ENCODE measurements at regions not wholly inside any gene's neighbourhood (a gene's known extent, or its start where the extent isn't known, plus 50 kb on each side); places are given as distances from the start of the nearest gene placed in this dataset.
"Not testable (repeated sequence)": the region's sequence is repeated elsewhere in the genome, so short reads cannot be mapped to it uniquely, and the experiment has no call there.

DNA sequence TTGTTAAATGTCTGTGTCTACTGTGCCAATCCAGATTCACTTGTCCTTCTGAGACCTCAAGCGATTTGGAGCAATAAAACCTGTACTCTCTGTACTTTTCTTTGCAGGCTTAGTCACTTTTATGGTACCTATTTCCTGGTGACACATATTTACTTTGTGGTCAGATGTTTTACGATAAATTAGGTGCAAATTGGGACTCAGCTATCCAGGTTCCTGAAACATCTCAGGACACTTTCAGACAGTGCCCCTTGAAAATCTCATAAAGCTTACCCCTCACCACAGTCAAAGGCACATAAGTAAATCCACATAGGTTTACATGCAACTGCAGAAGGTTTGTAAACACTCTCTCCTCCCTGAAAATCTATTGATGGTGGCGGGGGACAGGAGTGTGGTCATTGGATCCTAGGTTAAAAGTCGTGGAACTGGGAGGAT is 438.8 kb downstream of the EFNB2 start:
- no peak for DNase-seq (ENCODE audit: low read depth)

DNA sequence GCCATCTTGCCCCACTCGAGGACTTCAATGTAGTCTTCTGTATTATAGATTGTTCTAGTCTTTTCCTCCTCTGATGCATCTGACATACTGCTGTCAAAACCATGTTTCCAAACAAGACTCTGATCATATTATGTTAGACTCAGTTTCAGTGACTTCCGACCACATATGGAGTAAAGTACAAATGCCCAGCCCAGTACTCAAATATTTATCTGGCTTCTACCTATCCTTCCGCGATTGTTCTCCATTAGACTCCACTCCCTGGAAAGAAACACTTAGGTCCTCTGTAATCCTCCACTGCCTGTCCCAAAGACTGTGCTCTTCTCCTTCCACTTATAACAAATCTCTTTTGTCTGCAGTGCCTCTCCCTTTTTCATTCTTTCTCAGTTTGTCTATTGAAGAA is 439.5 kb downstream of the EFNB2 start:
- DNase-seq (ENCODE audit: low read depth) = no peak

DNA sequence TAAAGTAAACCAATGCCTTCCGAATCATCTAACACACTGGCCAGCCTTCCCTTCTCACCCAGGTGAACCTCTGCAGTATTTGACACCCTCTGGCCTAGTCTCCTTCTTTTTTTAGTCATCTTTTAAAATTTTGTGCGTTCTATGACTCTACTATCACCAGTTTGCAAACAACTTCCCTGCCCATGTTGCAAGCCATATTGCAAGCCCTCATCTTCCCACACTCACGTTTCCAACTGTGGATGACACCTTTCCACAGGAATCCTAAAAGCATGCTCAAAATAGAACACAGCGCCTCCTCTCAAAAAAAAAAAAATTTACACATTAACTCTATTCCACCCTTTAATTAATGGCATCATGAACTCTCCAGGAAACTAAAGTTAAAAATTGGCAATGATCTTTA is 440.1 kb downstream of the EFNB2 start:
- DNase-seq (ENCODE audit: low read depth) = no peak

DNA sequence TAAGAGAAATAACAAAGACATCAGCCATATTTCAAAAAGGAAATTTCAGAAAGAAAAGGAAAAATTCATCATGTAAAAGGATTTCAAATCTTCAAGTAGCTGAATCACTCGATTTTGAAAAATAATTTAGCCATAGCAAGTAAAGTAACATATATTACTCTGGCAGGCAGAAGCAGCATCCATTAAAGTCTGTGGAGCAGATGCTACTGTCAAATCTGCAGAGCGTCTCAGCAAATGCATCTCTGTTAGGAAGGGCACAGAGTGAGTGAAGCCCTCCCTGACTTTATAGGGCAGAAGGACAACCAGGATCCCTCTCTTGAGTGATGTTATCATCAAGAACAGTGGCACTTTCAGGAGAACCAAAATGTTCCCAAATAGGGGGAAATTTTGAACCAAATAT is 445.5 kb downstream of the EFNB2 start:
- no peak for DNase-seq (ENCODE audit: low read depth)

DNA sequence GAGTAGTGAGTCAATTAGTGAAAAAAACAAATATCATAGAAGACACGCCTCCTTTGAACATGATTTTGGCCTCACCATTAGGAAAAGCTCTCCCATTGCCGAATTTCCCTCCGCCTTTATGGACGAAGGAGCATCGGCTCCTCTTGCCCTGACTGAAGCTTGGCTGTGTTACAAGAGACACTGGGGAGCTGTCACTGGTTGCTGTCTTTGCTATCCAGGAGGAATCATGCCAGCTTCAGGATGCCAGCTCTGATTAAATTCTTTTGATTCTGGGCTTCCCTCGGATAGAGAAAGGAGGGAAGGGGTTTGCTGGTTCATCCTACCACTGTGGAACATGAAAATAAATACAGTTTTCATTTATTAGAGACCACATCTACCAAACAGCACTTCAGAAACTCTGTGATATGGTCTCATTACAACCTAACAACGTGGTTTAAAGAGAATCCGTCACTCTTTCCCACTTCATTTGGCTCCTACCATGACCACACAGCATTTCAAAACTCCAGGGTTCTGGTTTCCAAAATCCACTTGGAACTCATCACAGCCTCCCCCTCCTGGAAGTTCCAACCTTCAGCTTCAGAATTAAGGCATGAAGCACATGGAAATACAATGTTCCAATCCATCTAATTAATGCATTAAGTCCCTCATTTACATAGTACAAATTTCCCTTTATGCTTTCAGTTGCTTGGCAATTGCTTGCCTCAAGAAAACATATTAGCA is 446.0 kb downstream of the EFNB2 start:
- no peak for DNase-seq (ENCODE audit: low read depth)

DNA sequence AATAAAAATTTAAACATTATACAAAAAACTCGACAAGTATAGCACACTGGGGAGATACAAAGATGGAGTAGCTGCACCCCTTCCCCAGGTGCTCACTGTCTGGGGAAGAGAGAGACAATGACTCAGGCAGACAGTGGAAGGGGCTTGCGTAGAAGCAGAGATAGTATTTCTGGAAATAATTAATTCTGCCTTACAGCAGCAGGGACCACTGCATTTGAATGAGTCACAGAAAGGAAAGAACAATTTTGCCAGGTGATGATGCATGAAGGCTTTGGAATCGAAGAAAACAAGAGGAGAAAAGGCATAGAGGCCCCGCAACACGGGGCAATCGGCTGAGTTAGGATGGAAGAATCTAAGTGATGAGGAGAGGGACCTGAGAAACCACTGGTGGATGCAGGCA is 447.4 kb downstream of the EFNB2 start:
- no peak for DNase-seq (ENCODE audit: low read depth)

DNA sequence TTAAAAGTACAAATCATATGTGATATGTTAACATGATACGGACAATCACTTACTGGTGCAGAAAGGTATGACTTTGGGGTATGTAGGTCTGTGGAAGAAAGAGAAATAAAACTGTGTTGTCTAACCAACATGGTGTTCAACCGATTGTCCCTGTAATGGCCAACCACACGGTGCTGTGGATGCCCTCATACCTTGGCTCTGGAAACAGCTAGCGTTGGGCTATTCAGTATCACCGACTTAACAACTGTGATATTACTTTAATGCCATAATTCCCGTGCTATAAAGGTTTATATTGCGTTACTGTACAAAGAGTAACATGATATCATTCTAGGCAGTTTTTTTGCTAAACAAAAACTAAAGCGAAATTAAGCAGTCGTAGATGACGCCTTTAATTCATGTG is 448.3 kb downstream of the EFNB2 start:
- no peak for DNase-seq (ENCODE audit: low read depth)

DNA sequence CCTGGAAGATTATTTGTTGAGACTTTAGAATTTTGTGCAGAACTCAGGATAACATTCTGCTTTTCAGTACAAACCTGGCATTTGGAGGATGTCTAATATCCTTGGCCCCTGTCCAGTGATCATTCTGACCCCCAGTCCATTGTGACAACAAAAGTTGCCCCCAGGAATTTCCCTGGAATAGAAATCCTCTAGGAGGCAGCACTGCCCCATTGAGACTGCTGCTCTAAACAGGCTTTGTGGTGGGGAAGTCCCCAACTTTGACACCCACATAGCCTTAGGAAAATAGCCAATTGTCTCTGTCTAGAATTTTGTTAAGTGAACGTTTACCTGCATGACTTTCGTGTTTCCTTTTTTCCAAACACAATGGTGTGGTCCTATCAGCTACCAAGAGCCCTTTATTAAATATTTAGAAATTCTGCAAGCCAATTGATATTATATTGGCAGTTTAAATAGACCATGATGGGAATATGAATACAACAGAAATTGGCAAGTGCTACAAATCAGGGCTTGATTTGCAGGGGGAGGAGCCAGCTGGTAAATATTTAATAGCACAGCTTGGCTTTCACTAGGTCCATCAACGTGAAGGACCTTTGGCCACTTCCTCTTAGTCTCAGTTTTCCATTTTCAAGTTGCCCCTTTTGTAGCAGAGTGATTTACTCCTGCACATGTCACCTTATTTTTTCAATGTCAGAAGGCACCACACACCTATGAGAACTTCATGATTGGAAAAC is 451.7 kb downstream of the EFNB2 start:
- no peak for DNase-seq (ENCODE audit: low read depth)

DNA sequence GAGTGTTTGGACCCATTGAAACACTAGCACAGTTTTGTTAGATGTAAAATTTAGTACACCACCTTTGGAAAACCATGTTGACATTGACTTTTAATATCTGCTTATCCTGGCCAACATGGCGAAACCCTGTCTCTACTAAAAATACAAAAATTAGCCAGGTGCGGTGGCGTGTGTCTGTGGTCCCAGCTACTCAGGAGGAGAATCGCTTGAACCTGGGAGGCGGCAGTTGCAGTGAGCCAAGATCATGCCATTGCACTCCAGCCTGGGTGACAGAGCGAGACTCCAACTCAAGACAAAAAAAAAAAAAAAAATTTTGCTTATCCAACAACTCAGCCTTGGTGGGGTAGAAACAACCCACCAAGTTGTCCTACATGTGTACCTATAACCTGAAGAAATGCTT is 454.2 kb downstream of the EFNB2 start:
- DNase-seq (ENCODE audit: low read depth) = not testable (repeated sequence)

DNA sequence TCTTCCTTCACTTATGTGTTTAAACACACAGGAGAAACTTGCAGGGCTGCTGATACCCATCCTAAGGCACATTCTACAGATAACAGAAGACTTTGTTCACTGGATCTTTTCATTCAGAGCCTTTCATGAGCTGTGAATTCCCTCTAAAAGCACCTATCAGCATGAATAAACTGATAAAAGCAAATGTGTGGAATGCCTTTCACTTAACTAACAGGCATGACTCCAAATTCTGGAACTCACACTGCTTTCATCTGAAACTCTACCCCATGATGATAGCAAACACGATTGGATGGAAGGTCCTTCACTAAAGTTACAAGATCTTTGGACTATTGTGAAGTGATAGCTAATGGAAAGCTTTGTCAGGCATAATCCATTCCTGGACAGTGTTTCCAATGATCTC is 457.3 kb downstream of the EFNB2 start:
- DNase-seq (ENCODE audit: low read depth) = no peak

DNA sequence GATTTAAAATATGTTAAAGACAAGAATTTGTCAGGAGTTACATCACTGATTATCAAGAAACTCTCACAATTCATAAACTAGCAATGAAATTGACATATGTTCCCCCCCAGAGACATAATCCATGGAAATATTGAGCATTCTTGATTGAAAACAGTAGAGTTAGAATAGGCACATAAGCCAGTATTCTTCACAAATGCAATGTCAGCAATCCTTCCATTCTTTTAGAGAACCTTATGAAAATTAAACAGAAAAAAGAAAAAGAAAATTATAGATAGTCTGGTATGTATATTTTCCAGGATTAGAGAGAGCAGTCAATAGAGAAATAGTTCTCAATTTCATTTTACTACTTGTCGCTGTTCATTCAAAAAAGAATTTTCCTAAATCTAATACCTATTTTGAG is 458.4 kb downstream of the EFNB2 start:
- no peak for DNase-seq (ENCODE audit: low read depth)

DNA sequence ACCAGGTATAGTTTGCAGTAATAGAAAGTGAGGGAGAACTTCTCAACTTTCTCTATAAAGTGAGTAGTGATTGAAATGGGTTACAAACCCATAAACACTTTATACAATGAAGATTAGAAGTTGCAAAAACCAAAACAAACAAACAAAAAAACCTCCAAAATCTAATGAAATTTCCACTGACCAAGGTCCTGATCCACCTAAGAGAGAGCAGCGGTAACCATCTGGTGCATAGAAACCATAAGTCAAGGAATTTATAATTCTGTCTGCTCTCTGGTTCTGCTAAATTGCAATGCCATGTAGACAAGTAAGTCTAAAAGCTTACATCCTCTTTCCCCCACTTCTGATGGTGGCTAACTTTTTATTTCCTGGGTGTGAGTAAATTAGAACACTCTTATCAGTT is 463.4 kb downstream of the EFNB2 start:
- no peak for DNase-seq (ENCODE audit: low read depth)

DNA sequence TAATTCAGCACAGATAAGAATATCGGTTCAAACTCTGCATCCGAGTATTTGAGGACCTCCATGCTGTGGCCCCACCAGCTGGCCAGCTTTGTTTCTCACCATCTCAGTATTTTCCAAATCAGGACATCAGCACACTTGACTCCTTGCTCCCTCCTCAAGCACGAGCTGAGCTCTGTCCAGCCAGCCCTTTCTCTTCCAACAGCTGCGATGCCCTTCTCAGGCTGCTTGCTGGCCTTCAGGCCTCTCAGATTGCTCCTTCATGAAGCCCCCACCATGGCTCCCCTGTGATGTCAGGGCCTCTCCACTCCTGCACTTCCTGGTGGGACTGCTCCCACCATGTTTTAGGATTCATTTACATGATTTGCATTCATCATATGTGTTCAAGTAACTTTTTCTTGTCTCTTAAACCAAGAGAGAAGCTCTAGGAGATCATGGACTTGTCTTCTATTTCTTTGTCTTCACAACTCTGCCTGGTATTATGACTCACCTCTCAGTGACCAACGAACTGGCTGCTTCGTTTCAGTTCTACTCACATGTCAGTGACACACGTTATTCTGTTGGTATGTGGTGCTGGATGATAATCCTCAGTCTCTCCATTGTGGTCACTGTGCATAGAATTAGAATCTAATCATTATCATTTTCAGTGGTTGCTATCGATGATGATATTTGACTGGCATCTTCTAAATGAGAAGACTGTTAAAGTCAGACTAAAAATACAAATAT is 471.7 kb downstream of the EFNB2 start:
- no peak for DNase-seq (ENCODE audit: low read depth)

DNA sequence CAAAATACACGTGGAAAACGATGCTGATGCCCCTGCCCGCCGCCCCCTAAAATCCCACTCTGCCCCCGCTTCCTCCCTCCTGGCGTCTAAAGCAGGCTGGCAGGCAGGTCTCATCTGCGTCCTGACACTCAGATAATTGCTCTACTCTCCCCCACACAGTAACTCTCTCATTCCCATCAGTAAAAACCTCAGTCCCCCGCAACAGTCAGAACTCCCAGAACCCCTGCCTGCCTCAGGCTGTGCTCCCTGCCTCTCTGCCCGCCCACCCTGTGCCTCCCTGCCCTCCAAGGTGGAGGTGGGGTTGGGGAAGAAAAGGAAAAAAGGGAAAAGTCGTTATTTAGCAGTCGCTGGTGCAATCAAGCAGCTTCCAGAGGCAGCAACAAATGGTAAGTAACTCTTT is 473.7 kb downstream of the EFNB2 start:
- no peak for DNase-seq (ENCODE audit: low read depth)

DNA sequence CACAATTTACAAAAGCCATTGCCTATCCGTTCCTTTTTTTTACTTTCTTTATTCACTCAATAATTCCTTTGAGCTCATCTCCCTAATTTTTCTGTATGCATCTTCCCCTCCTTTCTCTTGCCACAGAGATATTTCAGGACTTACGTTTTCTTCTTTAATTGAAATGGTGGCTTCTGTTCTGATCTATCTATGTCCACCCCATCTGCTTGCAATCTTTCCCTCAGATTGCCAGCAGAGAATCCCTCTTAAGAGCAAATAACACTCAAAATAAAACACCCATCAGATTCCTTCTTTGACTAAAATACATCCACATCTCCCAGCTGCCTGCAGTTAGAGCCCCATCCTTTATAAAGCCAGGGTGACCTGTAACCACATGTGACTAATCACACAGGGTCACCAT is 478.6 kb downstream of the EFNB2 start:
- no peak for DNase-seq (ENCODE audit: low read depth)

DNA sequence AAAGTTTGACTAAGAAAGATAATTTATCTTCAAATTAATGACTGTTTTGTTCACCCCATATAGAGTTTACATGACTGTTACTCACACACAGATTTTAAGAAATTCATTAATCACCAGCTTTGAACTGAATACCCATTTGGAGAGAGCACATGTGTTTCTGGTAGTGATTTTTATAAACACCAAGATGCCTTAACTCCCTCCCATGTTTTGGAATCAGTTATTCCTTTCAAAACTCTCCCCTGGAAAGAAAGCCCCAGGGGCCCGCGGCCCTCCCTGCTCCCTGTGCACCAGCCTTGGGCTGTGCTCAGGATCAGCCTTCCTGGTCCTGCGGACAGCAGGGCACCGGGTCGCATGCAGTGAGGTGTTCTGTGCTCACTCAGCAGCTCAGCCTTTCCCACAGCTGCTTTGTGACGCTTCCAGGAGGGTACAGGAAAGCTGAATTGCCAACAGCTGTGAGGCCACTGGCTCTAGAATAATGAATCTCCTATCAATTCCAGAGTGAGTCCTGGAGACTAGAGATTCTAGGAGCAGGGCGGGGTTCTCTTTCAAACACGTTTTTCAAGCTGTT is 483.2 kb downstream of the EFNB2 start:
- no peak for DNase-seq (ENCODE audit: low read depth)

DNA sequence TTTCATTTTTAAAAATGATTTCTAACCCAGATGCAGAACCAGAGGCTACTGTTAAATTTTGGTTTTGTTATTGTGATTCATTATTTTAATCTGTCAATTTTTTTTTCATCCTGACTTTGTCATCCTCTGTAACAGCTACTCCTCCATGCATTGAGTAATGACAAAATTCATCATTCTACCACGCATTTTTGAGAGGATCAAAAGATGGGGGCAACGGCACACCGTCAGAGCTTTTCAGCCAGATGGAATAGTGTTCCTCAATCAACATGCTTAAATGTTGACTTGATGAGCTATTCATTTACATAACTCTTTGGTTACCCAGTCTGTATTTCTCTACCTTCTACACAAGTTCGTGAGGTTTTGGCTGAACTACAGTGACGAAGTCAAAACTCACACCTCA is 486.3 kb downstream of the EFNB2 start:
- DNase-seq (ENCODE audit: low read depth) = no peak

DNA sequence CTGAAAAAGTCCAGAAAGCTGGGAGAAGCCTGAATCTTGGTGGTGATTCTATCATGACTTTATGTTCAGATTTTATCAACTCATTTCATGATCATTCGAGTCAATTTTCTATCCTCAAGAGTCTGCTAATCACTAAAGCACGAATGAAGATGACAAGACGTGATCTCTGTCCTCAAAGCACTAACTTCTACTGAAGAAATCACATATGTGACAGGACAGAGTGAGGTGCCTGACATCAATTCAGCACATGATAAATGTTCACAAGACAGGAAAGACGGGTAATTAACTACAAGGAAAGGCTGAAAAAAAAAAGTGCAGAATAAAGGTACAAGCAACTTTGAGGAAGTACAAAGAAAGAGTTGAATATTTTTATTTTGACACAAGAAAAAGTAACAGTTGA is 487.1 kb downstream of the EFNB2 start:
- DNase-seq (ENCODE audit: low read depth) = no peak

DNA sequence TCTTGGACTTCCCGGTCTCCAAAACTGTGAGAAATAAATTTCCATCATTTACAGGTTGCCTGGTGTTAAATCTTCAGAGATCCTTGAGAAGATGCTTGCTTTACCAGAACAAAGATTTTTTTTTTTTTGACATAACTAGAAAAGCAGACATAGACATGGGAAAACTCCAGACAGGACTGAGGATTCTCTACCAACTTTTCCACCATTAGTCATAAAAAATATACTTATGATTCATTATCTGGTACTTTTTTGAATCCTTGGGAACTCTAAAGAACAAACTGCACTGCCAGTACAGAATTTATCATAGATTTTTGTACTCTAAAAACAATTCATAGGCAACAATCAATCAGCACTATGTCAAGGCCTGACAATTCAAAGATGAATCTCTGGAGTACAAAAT is 487.6 kb downstream of the EFNB2 start:
- no peak for DNase-seq (ENCODE audit: low read depth)

DNA sequence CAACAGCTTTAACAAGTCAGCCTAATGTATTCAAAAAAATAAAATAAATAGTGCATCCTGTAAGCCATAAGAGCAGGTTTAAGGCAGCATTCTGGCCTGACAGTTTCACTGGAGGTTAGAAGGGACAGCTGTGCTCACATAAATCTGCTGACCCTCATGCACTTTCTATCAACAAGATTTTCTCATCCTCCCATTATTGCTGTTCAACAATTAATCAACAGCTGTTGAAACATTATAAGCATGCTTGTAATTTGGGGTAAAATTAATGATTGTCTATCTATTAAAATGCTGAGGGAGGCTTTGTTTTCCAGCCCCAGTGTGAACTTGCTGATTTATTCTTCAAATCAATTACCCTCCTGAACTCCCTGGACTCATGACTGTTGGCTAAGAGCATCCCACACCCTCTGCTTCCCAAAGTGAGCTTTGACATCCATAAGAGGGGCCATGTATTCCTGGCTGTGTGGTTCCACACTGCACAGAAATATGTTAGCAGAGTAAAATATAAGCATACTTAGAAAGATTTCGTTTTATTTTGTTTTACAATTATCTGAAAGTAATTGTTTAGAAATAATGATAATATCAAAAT is 492.4 kb downstream of the EFNB2 start:
- no peak for DNase-seq (ENCODE audit: low read depth)

DNA sequence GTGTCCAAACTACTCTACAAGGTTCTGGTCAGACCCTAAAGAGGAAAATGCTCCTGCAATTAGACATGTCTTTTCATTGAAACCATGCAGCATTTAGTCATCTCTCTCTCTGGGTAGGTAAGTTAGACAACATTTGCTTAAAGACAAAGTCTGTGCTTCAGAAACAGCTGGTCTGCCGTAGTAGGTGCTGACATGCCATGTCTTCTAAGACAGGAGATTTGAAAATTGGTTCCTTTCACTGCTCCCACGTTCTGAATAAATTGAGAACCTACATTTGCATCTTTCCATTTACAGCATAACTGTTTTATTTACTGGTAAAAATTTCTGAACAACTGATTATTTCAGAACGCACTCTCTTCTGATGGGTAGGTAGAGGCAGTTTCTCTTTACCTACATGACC is 494.0 kb downstream of the EFNB2 start:
- DNase-seq (ENCODE audit: low read depth) = no peak

DNA sequence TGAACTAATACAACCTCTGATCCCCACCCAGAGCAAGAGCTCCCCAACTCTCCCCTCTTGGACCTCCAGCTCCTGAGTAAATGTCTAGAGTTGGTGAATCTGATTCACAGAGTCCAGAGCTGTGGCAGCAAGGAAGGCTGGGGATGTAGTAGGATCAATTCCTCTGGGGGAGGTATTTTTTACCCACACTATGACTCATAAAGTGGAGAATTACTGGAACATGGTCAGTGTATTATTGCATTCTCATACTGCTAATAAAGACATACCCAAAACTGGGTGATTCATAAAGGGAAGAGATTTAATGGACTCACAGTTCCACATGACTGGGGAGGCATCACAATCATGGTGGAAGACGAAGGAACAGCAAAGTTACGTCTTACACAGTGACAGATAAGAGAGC is 496.7 kb downstream of the EFNB2 start:
- no peak for DNase-seq (ENCODE audit: low read depth)

DNA sequence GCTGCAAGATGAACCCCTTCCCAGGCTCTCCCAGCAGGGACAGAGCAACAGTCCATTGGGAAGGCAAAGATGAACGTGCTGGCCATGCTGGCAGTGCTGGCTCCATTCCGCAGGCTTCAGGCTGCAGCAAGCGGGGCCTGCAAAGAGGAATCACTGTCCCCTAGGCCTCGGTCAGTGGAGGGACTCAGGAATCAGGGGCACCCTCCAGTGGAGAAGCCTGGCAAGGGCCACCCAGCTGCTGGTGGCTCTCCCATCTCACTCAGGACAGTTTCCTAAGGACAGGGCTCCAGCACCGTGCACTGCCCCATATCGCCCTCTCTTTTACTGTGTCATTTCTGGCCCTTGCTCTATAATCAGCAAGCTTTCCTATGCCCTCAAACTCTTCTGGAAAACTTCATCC is 498.6 kb downstream of the EFNB2 start:
- no peak for DNase-seq (ENCODE audit: low read depth)

Data from stimulated activated CD8-positive, alpha-beta memory T cell treated with anti-CD3 and anti-CD28 coated beads, Interleukin-12 subunit alpha, Interleukin-12 subunit beta, amount 100 ng/mL, for 4 hours (primary cell).